ENCODE measurements at regions not wholly inside any gene's neighbourhood (a gene's known extent, or its start where the extent isn't known, plus 50 kb on each side); places are given as distances from the start of the nearest gene placed in this dataset.

GRCh38 chr10:6310977-6311376, 108.2 kb downstream of the PFKFB3 start:
- Histone ChIP-seq H3K27ac (ENCODE audit: low read depth, low read length, poor library complexity, severe bottlenecking) (no peak overlapping the region), H3K9me3 (ENCODE audit: low read length) (peaks cover 12% of the 10 kb centered on the region; the same call in 1 of the 2 replicates), H3K36me3 (ENCODE audit: insufficient read depth, low read length) (peaks cover 4% of the 10 kb centered on the region; the same call in 1 of the 2 replicates), H3K4me3 (ENCODE audit: low read depth, low read length, poor library complexity, severe bottlenecking) (no peak overlapping the region), H4K20me1 (ENCODE audit: insufficient read depth, low read length) (no peaks in the 10 kb centered on the region), H3K9me2 (ENCODE audit: insufficient read depth, low read length) (no peaks in the 10 kb centered on the region), H3K4me2 (ENCODE audit: low read length) (no peak overlapping the region), H3K4me1 (ENCODE audit: insufficient read depth, low read length, poor library complexity, severe bottlenecking) (peaks cover 42% of the 10 kb centered on the region), H3K79me2 (ENCODE audit: insufficient read depth, low read depth, low read length) (no peaks in the 10 kb centered on the region), H2AFZ (ENCODE audit: low read length) (no peak overlapping the region)
- BruUV-seq (replicated peaks): no TSS peak
- CTCF ChIA-PET (ENCODE audit: unreplicated experiment): no interaction called here
- intact Hi-C loops (cut with micrococcal nuclease; ENCODE audit: unreplicated experiment): no loop called here
- no peak for DNase-seq (ENCODE audit: low spot score)
- no peak for TF ChIP-seq CTCF (conservative IDR thresholded peaks at IDR 0.05; ENCODE audit: low read length)
- POLR2A ChIA-PET: interaction anchor here (0.6 to 4.4 kb wide), 6 partner anchors 9 to 99 kb away, joined by 3 to 30 read pairs (median 6); no protein-coding TSS in a partner anchor

- Histone ChIP-seq H3K79me2 (ENCODE audit: insufficient read depth, low read depth, low read length) (no peaks in the 10 kb centered on the region), H3K36me3 (ENCODE audit: insufficient read depth, low read length) (no peaks in the 10 kb centered on the region; the same call in 1 of the 2 replicates), H2AFZ (ENCODE audit: low read length) (no peak overlapping the region), H4K20me1 (ENCODE audit: insufficient read depth, low read length) (no peaks in the 10 kb centered on the region), H3K4me1 (ENCODE audit: insufficient read depth, low read length, poor library complexity, severe bottlenecking) (peaks cover 47% of the 10 kb centered on the region), H3K9me2 (ENCODE audit: insufficient read depth, low read length) (no peaks in the 10 kb centered on the region), H3K9me3 (ENCODE audit: low read length) (peaks cover 4% of the 10 kb centered on the region; the same call in 1 of the 2 replicates), H3K27ac (ENCODE audit: low read depth, low read length, poor library complexity, severe bottlenecking) (no peak overlapping the region), H3K4me3 (ENCODE audit: low read depth, low read length, poor library complexity, severe bottlenecking) (no peak overlapping the region), H3K4me2 (ENCODE audit: low read length) (no peak overlapping the region)
- ChIA-PET POLR2A (interaction anchor here (1.1 to 4.4 kb wide), 7 partner anchors 8 to 109 kb away, joined by 3 to 30 read pairs (median 9); partner anchors contain the start of gene PFKFB3), CTCF (ENCODE audit: unreplicated experiment) (interaction anchor here (0.5 to 1.6 kb wide), 4 partner anchors 8 to 83 kb away, joined by 3 to 5 read pairs (median 4); no protein-coding TSS in a partner anchor)
- DNase-seq (ENCODE audit: low spot score): no peak
- TF ChIP-seq CTCF (conservative IDR thresholded peaks at IDR 0.05; ENCODE audit: low read length) (no peak), EZH2phosphoT487 (IDR thresholded peaks at IDR 0.05; ENCODE audit: borderline replicate concordance, low read depth, low read length) (no peak)
- intact Hi-C loops (cut with micrococcal nuclease; ENCODE audit: unreplicated experiment): no loop called here
- no TSS peak for BruUV-seq (replicated peaks)
Measured at GRCh38 chr10:6311700-6312330, 109.1 kb downstream of the PFKFB3 start.

GRCh38 chr10:6312636-6313035, 109.9 kb downstream of the PFKFB3 start:
- H3K4me2 ChIP-seq (ENCODE audit: low read length): peak overlapping the region; percentile 75
- ChIA-PET POLR2A (interaction anchor here (0.7 to 4.4 kb wide), 12 partner anchors 8 to 246 kb away, joined by 3 to 30 read pairs (median 6); partner anchors contain the start of gene PFKFB3), CTCF (ENCODE audit: unreplicated experiment) (interaction anchor here (0.9 to 1.6 kb wide), 2 partner anchors 36 to 82 kb away, joined by 3 to 5 read pairs; no protein-coding TSS in a partner anchor)
- no peak overlapping the region for H3K27ac ChIP-seq (ENCODE audit: low read depth, low read length, poor library complexity, severe bottlenecking)
- peaks cover 55% of the 10 kb centered on the region for H3K4me1 ChIP-seq (ENCODE audit: insufficient read depth, low read length, poor library complexity, severe bottlenecking)
- TF ChIP-seq EZH2phosphoT487 (IDR thresholded peaks at IDR 0.05; ENCODE audit: borderline replicate concordance, low read depth, low read length) (no peak), CTCF (conservative IDR thresholded peaks at IDR 0.05; ENCODE audit: low read length) (no peak)
- H3K9me3 ChIP-seq (ENCODE audit: low read length): no peaks in the 10 kb centered on the region
- H3K9me2 ChIP-seq (ENCODE audit: insufficient read depth, low read length): no peaks in the 10 kb centered on the region
- peak overlapping the region; percentile 73 for H2AFZ ChIP-seq (ENCODE audit: low read length)
- no peaks in the 10 kb centered on the region for H4K20me1 ChIP-seq (ENCODE audit: insufficient read depth, low read length)
- BruUV-seq (replicated peaks): no TSS peak
- no peaks in the 10 kb centered on the region for H3K36me3 ChIP-seq (ENCODE audit: insufficient read depth, low read length)
- no peaks in the 10 kb centered on the region for H3K79me2 ChIP-seq (ENCODE audit: insufficient read depth, low read depth, low read length)
- H3K4me3 ChIP-seq (ENCODE audit: low read depth, low read length, poor library complexity, severe bottlenecking): no peak overlapping the region
- intact Hi-C loops (cut with micrococcal nuclease; ENCODE audit: unreplicated experiment): no loop called here
- DNase-seq (ENCODE audit: low spot score): no peak
